ENCODE measurements at regions not wholly inside any gene's neighbourhood (a gene's known extent, or its start where the extent isn't known, plus 50 kb on each side); places are given as distances from the start of the nearest gene placed in this dataset.
"Not testable (repeated sequence)": the region's sequence is repeated elsewhere in the genome, so short reads cannot be mapped to it uniquely, and the experiment has no call there.

- FAIRE-seq, result no peak
- DNase-seq (ENCODE audit: extremely low spot score, insufficient read length, low read depth), result no peak
These were observed 202.0 kb upstream of the PCDH7 start for GRCh38 chr4:30518211-30518610.

- DNase-seq (ENCODE audit: extremely low spot score, insufficient read length, low read depth) (no peak), FAIRE-seq (no peak)
These were observed 194.4 kb upstream of the PCDH7 start for GRCh38 chr4:30525662-30526315.

GRCh38 chr4:30535255-30535654 lies 184.9 kb upstream of the PCDH7 start:
- no peak for DNase-seq (ENCODE audit: extremely low spot score, insufficient read length, low read depth)
- no peak for FAIRE-seq

GRCh38 chr4:30536231-30536630 lies 183.9 kb upstream of the PCDH7 start:
- FAIRE-seq (no peak), DNase-seq (ENCODE audit: extremely low spot score, insufficient read length, low read depth) (no peak)

- DNase-seq (ENCODE audit: extremely low spot score, insufficient read length, low read depth) (no peak), FAIRE-seq (no peak)
These were observed 182.7 kb upstream of the PCDH7 start for GRCh38 chr4:30537456-30537855.

GRCh38 chr4:30538794-30539193 lies 181.4 kb upstream of the PCDH7 start:
- no peak for FAIRE-seq
- DNase-seq (ENCODE audit: extremely low spot score, insufficient read length, low read depth), result no peak

DNA sequence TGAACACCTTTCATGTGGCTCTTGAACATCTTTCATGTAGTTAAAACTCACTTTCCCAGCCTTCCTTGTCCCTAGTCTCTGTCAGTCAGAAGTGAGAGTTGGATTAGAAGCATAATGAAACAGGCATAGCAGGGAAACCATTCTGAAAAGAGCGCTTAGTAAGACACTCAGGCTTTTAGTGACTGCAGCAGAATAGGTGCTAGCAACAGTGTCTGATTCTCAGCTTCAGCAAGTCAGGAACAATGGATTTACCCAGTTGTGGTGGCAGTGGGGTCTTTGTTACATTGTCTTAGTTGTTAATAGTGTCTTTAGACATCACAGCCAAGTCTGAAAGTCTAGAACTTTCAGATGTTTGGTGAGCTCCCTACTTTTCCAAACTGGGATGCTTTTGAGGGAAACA lies 177.1 kb upstream of the PCDH7 start:
- DNase-seq (ENCODE audit: extremely low spot score, insufficient read length, low read depth) (no peak), FAIRE-seq (no peak)

DNA sequence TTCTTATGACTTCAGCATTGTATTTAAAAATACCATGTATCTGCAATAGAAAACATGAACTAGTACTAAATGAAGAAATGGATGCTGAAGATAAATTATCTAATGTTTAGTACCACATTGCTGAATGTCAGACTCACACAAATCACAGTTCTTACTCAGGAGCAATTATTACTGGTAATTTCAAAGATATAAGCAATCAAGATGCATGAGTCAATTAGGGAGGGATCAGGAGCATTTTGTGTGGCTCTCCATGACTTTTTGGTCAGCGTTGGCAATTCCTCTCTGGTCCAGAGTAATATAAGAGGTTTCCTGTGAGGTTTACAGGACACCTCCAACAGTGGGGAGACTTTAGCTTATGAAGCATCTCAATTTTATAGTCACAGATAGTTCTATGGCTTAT lies 167.0 kb upstream of the PCDH7 start:
- DNase-seq (ENCODE audit: extremely low spot score, insufficient read length, low read depth) (no peak), FAIRE-seq (no peak)

DNA sequence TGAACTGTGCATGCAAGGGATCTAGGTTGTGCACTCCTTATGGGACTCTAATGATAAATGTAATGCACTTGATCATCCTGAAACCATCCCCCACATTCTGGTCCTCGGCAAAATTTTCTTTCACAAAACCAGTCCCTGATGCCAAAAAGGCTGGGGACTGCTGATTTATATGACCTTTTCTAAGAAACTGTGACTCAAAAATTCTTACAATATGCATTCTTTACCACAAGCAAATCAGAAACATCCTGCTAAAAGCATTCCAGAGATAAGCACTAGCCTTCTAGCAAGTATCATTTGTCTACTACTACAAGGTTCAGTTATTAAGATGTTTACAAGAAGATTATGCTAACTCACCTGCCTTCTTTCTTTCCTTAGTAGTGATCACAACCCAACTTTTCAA lies 166.5 kb upstream of the PCDH7 start:
- DNase-seq (ENCODE audit: extremely low spot score, insufficient read length, low read depth) (no peak), FAIRE-seq (no peak)

DNA sequence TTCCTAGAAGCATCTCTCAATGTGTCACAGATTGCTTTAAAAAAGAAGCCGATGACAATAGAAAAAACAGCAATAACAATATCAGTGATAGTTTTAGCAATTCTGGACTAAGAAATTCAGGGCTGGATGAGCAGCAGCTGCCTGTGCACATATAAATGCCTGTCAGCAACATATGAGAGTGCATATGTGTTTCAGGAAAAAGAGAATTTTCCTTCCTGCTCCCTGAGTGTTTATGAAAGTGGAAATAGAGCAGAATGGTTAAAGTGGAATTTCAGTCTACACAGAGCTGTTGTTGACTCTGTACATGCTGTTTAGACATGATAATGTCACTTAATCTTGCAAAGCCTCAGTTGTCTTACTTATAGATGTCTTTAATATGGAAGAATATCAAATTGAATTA lies 164.4 kb upstream of the PCDH7 start:
- FAIRE-seq (no peak), DNase-seq (ENCODE audit: extremely low spot score, insufficient read length, low read depth) (no peak)

GRCh38 chr4:30559481-30559880 lies 160.7 kb upstream of the PCDH7 start:
- FAIRE-seq, result no peak
- DNase-seq (ENCODE audit: extremely low spot score, insufficient read length, low read depth), result no peak

- no peak for FAIRE-seq
These were observed 133.3 kb upstream of the PCDH7 start for GRCh38 chr4:30586850-30587249.

DNA sequence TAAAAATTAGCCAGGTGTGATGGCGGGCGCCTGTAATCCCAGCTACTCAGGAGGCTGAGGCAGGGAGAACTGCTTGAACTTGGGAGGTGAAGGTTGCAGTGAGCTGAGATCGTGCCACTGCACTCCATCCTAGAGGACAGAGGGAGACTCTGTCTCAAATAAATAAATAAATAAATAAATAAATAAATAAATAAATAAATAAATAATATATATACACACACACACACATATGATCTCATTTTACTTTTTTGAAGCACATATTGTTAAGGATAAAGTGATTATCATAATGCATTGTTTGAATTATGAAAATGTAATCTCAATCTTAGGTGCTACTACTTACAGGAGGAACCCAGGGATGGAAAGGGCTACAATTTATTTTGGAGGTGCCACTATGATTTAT lies 130.5 kb upstream of the PCDH7 start:
- FAIRE-seq, result not testable (repeated sequence)

More at GRCh38 chr4:30586850-30587249, 133.3 kb upstream of the PCDH7 start:
- no peak for DNase-seq (ENCODE audit: extremely low spot score, insufficient read length, low read depth)

GRCh38 chr4:30600246-30601017 lies 119.7 kb upstream of the PCDH7 start:
- DNase-seq (ENCODE audit: extremely low spot score, insufficient read length, low read depth) (no peak), FAIRE-seq (no peak)

More for the DNA sequence above, 130.5 kb upstream of the PCDH7 start:
- not testable (repeated sequence) for DNase-seq (ENCODE audit: extremely low spot score, insufficient read length, low read depth)

DNA sequence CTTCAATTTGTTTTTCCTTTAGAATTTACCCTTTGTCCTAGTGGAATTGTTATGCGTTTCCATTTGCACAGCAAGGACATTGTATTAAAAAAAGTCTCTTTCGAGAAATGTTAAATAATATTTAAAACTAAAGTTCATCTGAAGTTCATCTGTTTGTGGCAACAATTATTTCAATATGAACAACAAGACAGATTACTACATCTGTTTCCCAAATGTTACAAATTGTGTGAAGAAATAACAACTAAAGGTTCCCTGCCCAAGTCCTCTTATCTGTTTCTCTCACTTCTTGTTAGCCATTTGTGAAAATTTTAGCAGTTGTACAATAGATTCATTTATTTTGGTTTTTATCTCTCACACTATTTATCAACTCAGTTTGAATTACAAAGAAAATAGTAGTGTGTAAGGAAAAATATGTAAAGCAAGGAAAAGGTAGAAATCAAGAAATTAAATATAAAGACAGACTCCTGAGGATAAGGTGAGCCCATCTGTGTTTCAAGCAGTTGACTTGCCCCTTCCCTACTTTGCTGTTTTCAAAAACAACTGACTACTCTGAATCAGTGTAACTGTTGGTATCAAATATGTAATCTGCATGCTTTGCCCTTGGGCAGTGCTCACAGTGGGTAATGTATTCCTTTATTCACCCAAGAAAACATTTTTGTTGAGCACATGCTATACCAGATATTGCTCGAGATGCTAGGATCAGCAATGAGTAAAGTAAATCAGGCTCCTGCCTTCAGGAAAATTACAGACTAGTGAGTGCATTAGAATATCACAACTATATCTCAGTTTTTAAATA lies 118.9 kb upstream of the PCDH7 start:
- FAIRE-seq (no peak), DNase-seq (ENCODE audit: extremely low spot score, insufficient read length, low read depth) (no peak)

GRCh38 chr4:30605616-30606190 lies 114.5 kb upstream of the PCDH7 start:
- no peak for DNase-seq (ENCODE audit: extremely low spot score, insufficient read length, low read depth)
- no peak for FAIRE-seq

- FAIRE-seq (no peak), DNase-seq (ENCODE audit: extremely low spot score, insufficient read length, low read depth) (no peak)
These were observed 109.8 kb upstream of the PCDH7 start for GRCh38 chr4:30610361-30610760.

- no peak for FAIRE-seq
- DNase-seq (ENCODE audit: extremely low spot score, insufficient read length, low read depth), result no peak
These were observed 105.4 kb upstream of the PCDH7 start for GRCh38 chr4:30614771-30615170.

DNA sequence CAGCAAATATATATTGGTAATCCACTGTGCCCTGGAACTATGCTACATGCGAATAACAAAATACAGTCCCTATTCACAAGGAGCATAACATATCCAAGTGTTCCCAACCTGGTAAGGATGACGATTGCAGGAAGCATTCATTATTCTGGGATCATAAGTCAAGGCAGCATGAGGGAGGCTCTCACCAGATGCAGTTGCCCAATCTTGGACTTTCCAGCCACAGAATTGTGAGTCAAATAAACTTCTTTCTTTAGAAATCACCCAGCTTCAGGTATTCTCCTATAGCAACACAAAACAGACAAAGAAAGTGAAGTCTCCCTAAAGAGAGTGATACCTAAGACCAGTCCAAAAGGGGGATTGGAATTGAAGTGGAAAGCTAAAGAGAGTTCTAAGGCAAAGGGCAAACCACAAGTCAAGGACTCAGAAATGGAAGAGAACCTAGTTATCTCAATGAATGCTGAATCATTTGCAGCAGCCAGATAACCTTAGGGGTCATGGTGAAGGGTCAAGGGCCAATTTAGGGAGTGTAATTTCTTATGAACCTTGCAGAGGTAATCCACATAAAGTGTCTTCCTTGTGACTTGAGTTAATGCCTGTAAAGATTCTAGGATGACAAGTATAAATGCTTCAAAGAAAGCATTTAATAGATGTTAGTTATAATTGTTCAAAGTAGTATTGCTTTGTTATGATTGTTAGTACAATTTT lies 103.1 kb upstream of the PCDH7 start:
- FAIRE-seq (no peak), DNase-seq (ENCODE audit: extremely low spot score, insufficient read length, low read depth) (no peak)

DNA sequence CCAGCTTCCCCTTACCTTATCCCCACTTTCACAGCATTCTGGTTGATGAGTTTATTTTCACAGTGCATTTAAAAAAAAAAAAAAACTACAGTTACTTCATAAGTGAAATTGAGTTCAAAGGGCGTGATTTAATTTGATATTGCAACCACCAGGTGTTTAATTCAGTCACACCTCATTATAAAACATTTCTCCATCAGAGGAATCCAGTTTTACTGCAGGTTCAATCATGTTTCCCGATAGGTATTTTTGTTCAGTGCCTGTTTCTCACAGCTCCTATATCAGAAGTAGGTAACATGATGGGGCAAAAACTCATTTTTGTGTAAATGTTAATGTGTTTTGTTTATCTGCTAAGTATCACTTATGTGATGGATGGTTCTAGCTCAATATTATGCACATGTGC lies 102.3 kb upstream of the PCDH7 start:
- no peak for FAIRE-seq
- no peak for DNase-seq (ENCODE audit: extremely low spot score, insufficient read length, low read depth)
